ENCODE measurements at regions not wholly inside any gene's neighbourhood (a gene's known extent, or its start where the extent isn't known, plus 50 kb on each side); places are given as distances from the start of the nearest gene placed in this dataset.

DNA sequence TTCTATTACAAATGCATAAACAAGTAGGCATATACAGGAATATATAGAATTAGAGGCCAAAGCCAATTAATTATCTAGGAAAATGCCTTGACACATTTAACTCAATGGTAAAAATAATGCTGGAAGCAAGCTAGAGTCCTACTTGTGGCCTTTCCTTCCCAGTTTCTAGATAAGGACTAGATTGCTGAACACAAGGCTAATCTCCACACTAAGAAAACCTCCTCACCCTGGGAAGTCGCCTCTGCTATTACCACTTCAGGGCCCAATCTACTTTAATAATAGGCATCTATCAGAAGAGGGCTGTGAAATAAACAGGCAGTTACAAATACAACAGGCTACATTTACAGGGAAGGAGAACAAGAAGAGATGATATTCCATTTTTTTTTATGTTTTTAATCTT, 80.5 kb upstream of the PRICKLE2 start:
- TF ChIP-seq, protein P1, sequence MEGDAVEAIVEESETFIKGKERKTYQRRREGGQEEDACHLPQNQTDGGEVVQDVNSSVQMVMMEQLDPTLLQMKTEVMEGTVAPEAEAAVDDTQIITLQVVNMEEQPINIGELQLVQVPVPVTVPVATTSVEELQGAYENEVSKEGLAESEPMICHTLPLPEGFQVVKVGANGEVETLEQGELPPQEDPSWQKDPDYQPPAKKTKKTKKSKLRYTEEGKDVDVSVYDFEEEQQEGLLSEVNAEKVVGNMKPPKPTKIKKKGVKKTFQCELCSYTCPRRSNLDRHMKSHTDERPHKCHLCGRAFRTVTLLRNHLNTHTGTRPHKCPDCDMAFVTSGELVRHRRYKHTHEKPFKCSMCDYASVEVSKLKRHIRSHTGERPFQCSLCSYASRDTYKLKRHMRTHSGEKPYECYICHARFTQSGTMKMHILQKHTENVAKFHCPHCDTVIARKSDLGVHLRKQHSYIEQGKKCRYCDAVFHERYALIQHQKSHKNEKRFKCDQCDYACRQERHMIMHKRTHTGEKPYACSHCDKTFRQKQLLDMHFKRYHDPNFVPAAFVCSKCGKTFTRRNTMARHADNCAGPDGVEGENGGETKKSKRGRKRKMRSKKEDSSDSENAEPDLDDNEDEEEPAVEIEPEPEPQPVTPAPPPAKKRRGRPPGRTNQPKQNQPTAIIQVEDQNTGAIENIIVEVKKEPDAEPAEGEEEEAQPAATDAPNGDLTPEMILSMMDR (IDR thresholded peaks at IDR 0.05): no peak
- TF ChIP-seq POLR2A (IDR thresholded peaks at IDR 0.05): no peak
